Heart left ventricle (tissue), 16 donors: ENCODE measurements at regions not wholly inside any gene's neighbourhood (a gene's known extent, or its start where the extent isn't known, plus 50 kb on each side); places are given as distances from the start of the nearest gene placed in this dataset.

Source experiments
- ATAC-seq, 4 donors: fragments of 200-7000 bp; cut with Tn5 transposase; one replicate each; pipeline ENCODE4 v1.9.1; 2020 to 2022; ENCODE audit warnings: moderate library complexity in 4 of 4, mild to moderate bottlenecking in 3 of 4, moderate number of reproducible peaks in 1 of 4
- DNase-seq, 5 donors: peaks; one replicate each; pipeline ENCODE4 v3.0.0-alpha.2; 2020
- H3K27ac ChIP-seq, 12 donors: fragments of 200-600 bp; sonication (generic) in 4 of 12; one replicate each; pipeline versions ENCODE4 v1.5.0 to v1.8.0; 2016 to 2022; ENCODE audit warnings: mild to moderate bottlenecking in 2 of 12
- H3K27me3 ChIP-seq, 9 donors: fragments of 200-600 bp; sonication (generic) in 2 of 9; one replicate each; pipeline versions ENCODE4 v1.5.1 to v1.8.0; 2016 to 2022; ENCODE audit warnings: mild to moderate bottlenecking in 3 of 9
- H3K36me3 ChIP-seq, 9 donors: fragments of 200-600 bp; sonication (generic) in 2 of 9; one replicate each; pipeline versions ENCODE4 v1.5.0 to v1.8.0; 2018 to 2022; ENCODE audit warnings: mild to moderate bottlenecking in 2 of 9
- H3K4me1 ChIP-seq, 12 donors: fragments of 200-600 bp; sonication (generic) in 4 of 12; one replicate each; pipeline versions ENCODE4 v1.5.0 to v1.8.0; 2016 to 2022; ENCODE audit warnings: mild to moderate bottlenecking in 3 of 12
- H3K4me3 ChIP-seq, 12 donors: fragments of 200-600 bp; sonication (generic) in 4 of 12; one replicate each; pipeline versions ENCODE4 v1.5.0 to v1.8.0; 2017 to 2022; ENCODE audit warnings: mild to moderate bottlenecking in 9 of 12, moderate library complexity in 4 of 12
- H3K9me3 ChIP-seq, 12 donors: fragments of 200-600 bp; sonication (generic) in 4 of 12; one replicate each; pipeline versions ENCODE4 v1.5.0 to v1.8.0; 2016 to 2022; ENCODE audit warnings: mild to moderate bottlenecking in 1 of 12
- CTCF ChIP-seq, 12 donors: fragments of 200-600 bp; sonication (generic) in 4 of 12; IDR thresholded peaks; one replicate each; pipeline versions ENCODE4 v1.5.0 to v1.8.0; 2018 to 2022; ENCODE audit warnings: antibody characterized with exemption in 12 of 12, mild to moderate bottlenecking in 5 of 12
- POLR2A ChIP-seq, 2 donors: fragments of 450-650 bp; IDR thresholded peaks; one replicate each; pipeline ENCODE4 v1.6.1; 2017; ENCODE audit warnings: antibody characterized with exemption in 2 of 2, mild to moderate bottlenecking in 2 of 2, moderate library complexity in 2 of 2
- WGBS, 4 donors: extraction: QIAGEN DNeasy Blood & Tissue Kit in 2 of 4; methylation state at CpG; one replicate each; pipeline versions ENCODE4 v1.1.5 to v1.1.7; 2013 to 2018; 5-methylcytosine and 5-hydroxymethylcytosine counted together
- intact Hi-C, 10 donors: fragments of 100-400 bp; cut with DNase I; formaldehyde crosslinking; loops; one replicate each; pipeline versions ENCODE4 v1.11.1 to v1.14.2; 2022
- donor health status: ischemic (EF 13 %, LVEDD 7.1; RV severe dilation, severe dysfunction).
- donor health status: healthy with polysubstance abuse.
- donor health status: DM: no; HTN: yes; CAD: no.
- donor health status: DM: no; HTN: no; CAD: no.
- donor health status: ischemic (EF 25% LVEDD 6.9; RV normal size, moderate dysfunction).
- donor health status: ischemic (EF 25% LVEDD 5.7; RV mildly dilated, moderate dysfunction).
- donor health status: healthy.
- donor health status: DM: yes; HTN: yes; CAD: no.
- donor health status: ischemic (EF 35%, LVEDD 5.7; RV mildly dilated, moderate dysfunction).
- donor health status: nonischemic (EF 11% LVEDD 7.7; RV severe dilation, severe dysfunction).
- donor health status: DM: yes; HTN: yes; CAD: no.
- donor health status: PGD.
- donor health status: ischemic (EF 29% LVEDD 5.4; RV normal size, mild dysfunction).
- donor health status: nonischemic (EF 23%, LVEDD 6.1; RV moderate dilation, normal function).

GRCh38 chr10:21424459-21424861, 101.0 kb downstream of the SKIDA1 start:
- H3K27ac ChIP-seq, result no peak overlapping the region
- peaks cover 0 to 22% (median 7%) of the 10 kb centered on the region in 12 donors for H3K9me3 ChIP-seq
- 66 to 72% (median 69%) methylated on average over 3 of the region's 3 CpGs for WGBS, 4 donors
- H3K36me3 ChIP-seq, result no peaks in the 10 kb centered on the region
- DNase-seq, result no peak
- H3K4me1 ChIP-seq, result no peaks in the 10 kb centered on the region
- TF ChIP-seq POLR2A (IDR thresholded peaks at IDR 0.05) (no peak), CTCF (IDR thresholded peaks at IDR 0.05) (no peak)
- ATAC-seq, result no peak
- intact Hi-C loops, result no loop called here
- H3K4me3 ChIP-seq, result no peak overlapping the region
- H3K27me3 ChIP-seq, result no peaks in the 10 kb centered on the region

GRCh38 chr10:21423850-21424249, 101.6 kb downstream of the SKIDA1 start:
- Histone ChIP-seq H3K36me3 (no peaks in the 10 kb centered on the region), H3K27ac (no peak overlapping the region), H3K4me3 (no peak overlapping the region), H3K4me1 (no peaks in the 10 kb centered on the region), H3K9me3 (peaks cover 0 to 22% (median 7%) of the 10 kb centered on the region in 12 donors), H3K27me3 (no peaks in the 10 kb centered on the region)
- TF ChIP-seq POLR2A (IDR thresholded peaks at IDR 0.05) (no peak), CTCF (IDR thresholded peaks at IDR 0.05) (no peak)
- DNase-seq (no peak), ATAC-seq (no peak)
- intact Hi-C loops, result no loop called here
- 91 to 97% (median 94%) methylated on average over 5 of the region's 5 CpGs for WGBS, 4 donors

GRCh38 chr10:21423338-21423737, 102.1 kb downstream of the SKIDA1 start:
- intact Hi-C loops, result no loop called here
- Histone ChIP-seq H3K4me3 (no peak overlapping the region), H3K27ac (no peak overlapping the region), H3K27me3 (no peaks in the 10 kb centered on the region), H3K4me1 (no peaks in the 10 kb centered on the region), H3K36me3 (no peaks in the 10 kb centered on the region), H3K9me3 (peaks cover 0 to 22% (median 7%) of the 10 kb centered on the region in 12 donors)
- DNase-seq, result no peak
- no peak for ATAC-seq
- 46 to 69% (median 61%) methylated on average over 2 of the region's 2 CpGs for WGBS, 4 donors
- TF ChIP-seq CTCF (IDR thresholded peaks at IDR 0.05) (no peak), POLR2A (IDR thresholded peaks at IDR 0.05) (no peak)

- Histone ChIP-seq H3K4me3 (no peak overlapping the region), H3K9me3 (peaks cover 0 to 6% (median 1%) of the 10 kb centered on the region in 12 donors), H3K36me3 (no peaks in the 10 kb centered on the region), H3K27me3 (no peaks in the 10 kb centered on the region), H3K4me1 (no peaks in the 10 kb centered on the region), H3K27ac (no peak overlapping the region)
- WGBS, 4 donors, result 95 to 98% (median 96%) methylated on average over 4 of the region's 4 CpGs
- no peak for DNase-seq
- TF ChIP-seq CTCF (IDR thresholded peaks at IDR 0.05) (no peak), POLR2A (IDR thresholded peaks at IDR 0.05) (no peak)
- ATAC-seq, result no peak
- intact Hi-C loops, result no loop called here
Measured at GRCh38 chr10:21421794-21422193, 103.7 kb downstream of the SKIDA1 start.
